Activated T-cell treated with anti-CD3 and anti-CD28 coated beads, Interleukin-2, amount 50 U/mL, for 72 hours (primary cell): ENCODE measurements at regions not wholly inside any gene's neighbourhood (a gene's known extent, or its start where the extent isn't known, plus 50 kb on each side); places are given as distances from the start of the nearest gene placed in this dataset.
"Not testable (repeated sequence)": the region's sequence is repeated elsewhere in the genome, so short reads cannot be mapped to it uniquely, and the experiment has no call there.

Experiments used
- ATAC-seq, 2 donors: fragments of 150-1000 bp; cut with Tn5 transposase; replicated peaks in 1 of 2; 2 replicates each; pipeline ENCODE4 v1.10.0; 2021; ENCODE audit warnings: moderate library complexity in 2 of 2, mild to moderate bottlenecking in 1 of 2
- DNase-seq, 2 donors: peaks; one replicate each; pipeline ENCODE4 v3.0.0; 2021 to 2022; ENCODE audit warnings: mixed read lengths in 1 of 2
- H3K27ac Mint-ChIP-seq: one replicate; pipeline ENCODE4 v1.8.0; 2022; ENCODE audit warnings: mild to moderate bottlenecking, moderate library complexity, mixed read lengths
- H3K27me3 Mint-ChIP-seq: one replicate; pipeline ENCODE4 v1.8.0; 2022; ENCODE audit warnings: low read depth, mixed read lengths
- H3K36me3 Mint-ChIP-seq, 2 donors: one replicate each; pipeline ENCODE4 v1.8.0; 2022; ENCODE audit warnings: mixed read lengths in 2 of 2, mild to moderate bottlenecking in 1 of 2; ENCODE audit not compliant: insufficient read depth in 2 of 2
- H3K4me1 Mint-ChIP-seq: one replicate; pipeline ENCODE4 v1.8.0; 2022; ENCODE audit warnings: low read depth, mixed read lengths
- H3K4me3 Mint-ChIP-seq, 2 donors: one replicate each; pipeline ENCODE4 v1.8.0; 2022; ENCODE audit warnings: mild to moderate bottlenecking in 2 of 2, mixed read lengths in 2 of 2, moderate library complexity in 2 of 2
- H3K9me3 Mint-ChIP-seq, 2 donors: one replicate each; pipeline ENCODE4 v1.8.0; 2022; ENCODE audit warnings: mixed read lengths in 2 of 2

GRCh38 chr6:94953867-94954631 lies 623.3 kb upstream of the MANEA start:
- no peak for ATAC-seq

GRCh38 chr6:94955156-94955555 lies 622.2 kb upstream of the MANEA start:
- no peak for DNase-seq
- no peak overlapping the region for H3K4me3 Mint-ChIP-seq
- H3K27me3 Mint-ChIP-seq: no peaks in the 10 kb centered on the region
- H3K36me3 Mint-ChIP-seq: no peaks in the 10 kb centered on the region
- H3K9me3 Mint-ChIP-seq: no peaks in the 10 kb centered on the region
- ATAC-seq: no peak
- no peaks in the 10 kb centered on the region for H3K4me1 Mint-ChIP-seq
- H3K27ac Mint-ChIP-seq: no peak overlapping the region

More at GRCh38 chr6:94953867-94954631, 623.3 kb upstream of the MANEA start:
- H3K4me3 Mint-ChIP-seq: no peak overlapping the region
- H3K36me3 Mint-ChIP-seq: no peaks in the 10 kb centered on the region
- no peak for DNase-seq
- no peaks in the 10 kb centered on the region for H3K27me3 Mint-ChIP-seq
- H3K27ac Mint-ChIP-seq: no peak overlapping the region
- no peaks in the 10 kb centered on the region for H3K9me3 Mint-ChIP-seq
- no peaks in the 10 kb centered on the region for H3K4me1 Mint-ChIP-seq

GRCh38 chr6:94956910-94957309 lies 620.4 kb upstream of the MANEA start:
- Mint-ChIP-seq H3K4me1 (no peaks in the 10 kb centered on the region), H3K27ac (no peak overlapping the region), H3K27me3 (no peaks in the 10 kb centered on the region), H3K9me3 (no peaks in the 10 kb centered on the region), H3K36me3 (no peaks in the 10 kb centered on the region), H3K4me3 (no peak overlapping the region)
- ATAC-seq: peak in 1 of 2 donors; percentile 65
- no peak for DNase-seq

- not testable (repeated sequence) for H3K27me3 Mint-ChIP-seq, H3K4me1 Mint-ChIP-seq, H3K4me3 Mint-ChIP-seq, ATAC-seq, H3K36me3 Mint-ChIP-seq, H3K9me3 Mint-ChIP-seq, DNase-seq, H3K27ac Mint-ChIP-seq
These were observed 612.6 kb upstream of the MANEA start for GRCh38 chr6:94964703-94965102.

GRCh38 chr6:94988701-94989100 lies 588.6 kb upstream of the MANEA start:
- DNase-seq: no peak
- no peak for ATAC-seq
- no peaks in the 10 kb centered on the region for H3K4me1 Mint-ChIP-seq
- no peaks in the 10 kb centered on the region for H3K27me3 Mint-ChIP-seq
- H3K27ac Mint-ChIP-seq: no peak overlapping the region
- H3K4me3 Mint-ChIP-seq: no peak overlapping the region
- H3K36me3 Mint-ChIP-seq: no peaks in the 10 kb centered on the region
- H3K9me3 Mint-ChIP-seq: no peaks in the 10 kb centered on the region

GRCh38 chr6:95017922-95018321 lies 559.4 kb upstream of the MANEA start:
- H3K4me1 Mint-ChIP-seq: no peaks in the 10 kb centered on the region
- no peak overlapping the region for H3K4me3 Mint-ChIP-seq
- no peaks in the 10 kb centered on the region for H3K27me3 Mint-ChIP-seq
- H3K27ac Mint-ChIP-seq: no peak overlapping the region
- H3K36me3 Mint-ChIP-seq: no peaks in the 10 kb centered on the region
- peaks cover 0 to 1% of the 10 kb centered on the region in 2 donors for H3K9me3 Mint-ChIP-seq
- DNase-seq: no peak
- ATAC-seq: no peak
